ENCODE measurements at regions not wholly inside any gene's neighbourhood (a gene's known extent, or its start where the extent isn't known, plus 50 kb on each side); places are given as distances from the start of the nearest gene placed in this dataset.

GRCh38 chr4:140243278-140243753, 89.3 kb upstream of the MAML3 start:
- DNase-seq (ENCODE audit: low read depth), result no peak
- no peak overlapping the region for H3K4me3 ChIP-seq (ENCODE audit: low read depth, low read length)
- no peak for TF ChIP-seq CTCF (IDR thresholded peaks at IDR 0.05; ENCODE audit: insufficient read depth, low read length)

GRCh38 chr4:140242357-140243277, 88.6 kb upstream of the MAML3 start:
- no peak for DNase-seq (ENCODE audit: low read depth)
- H3K4me3 ChIP-seq (ENCODE audit: low read depth, low read length), result no peak overlapping the region
- no peak for TF ChIP-seq CTCF (IDR thresholded peaks at IDR 0.05; ENCODE audit: insufficient read depth, low read length)

GRCh38 chr4:140240237-140240636, 86.3 kb upstream of the MAML3 start:
- no peak for TF ChIP-seq CTCF (IDR thresholded peaks at IDR 0.05; ENCODE audit: insufficient read depth, low read length)
- no peak for DNase-seq (ENCODE audit: low read depth)
- H3K4me3 ChIP-seq (ENCODE audit: low read depth, low read length), result no peak overlapping the region

GRCh38 chr4:140239311-140239710, 85.3 kb upstream of the MAML3 start:
- TF ChIP-seq CTCF (IDR thresholded peaks at IDR 0.05; ENCODE audit: insufficient read depth, low read length), result no peak
- DNase-seq (ENCODE audit: low read depth), result no peak
- no peak overlapping the region for H3K4me3 ChIP-seq (ENCODE audit: low read depth, low read length)

GRCh38 chr4:140238351-140239056, 84.5 kb upstream of the MAML3 start:
- peak overlapping the region; percentile 49 for H3K4me3 ChIP-seq (ENCODE audit: low read depth, low read length)
- DNase-seq (ENCODE audit: low read depth), result peak; percentile 95
- no peak for TF ChIP-seq CTCF (IDR thresholded peaks at IDR 0.05; ENCODE audit: insufficient read depth, low read length)

GRCh38 chr4:140237616-140238350, 83.8 kb upstream of the MAML3 start:
- peak overlapping the region; percentile 49 for H3K4me3 ChIP-seq (ENCODE audit: low read depth, low read length)
- no peak for TF ChIP-seq CTCF (IDR thresholded peaks at IDR 0.05; ENCODE audit: insufficient read depth, low read length)
- peak; percentile 99 for DNase-seq (ENCODE audit: low read depth)
